ENCODE measurements at regions not wholly inside any gene's neighbourhood (a gene's known extent, or its start where the extent isn't known, plus 50 kb on each side); places are given as distances from the start of the nearest gene placed in this dataset.
A peak's percentile ranks its signal among the peaks of the same experiment; 100 is the strongest.

GRCh38 chr10:117860135-117860534, 186.6 kb downstream of the RAB11FIP2 start:
- no peak for DNase-seq (ENCODE audit: low read depth in 2 of 2)
- H3K4me3 ChIP-seq (replicated peaks in 1 of 2; ENCODE audit: low read depth in 2 of 2, low read length in 2 of 2), result no peak overlapping the region
- TF ChIP-seq, protein P1, sequence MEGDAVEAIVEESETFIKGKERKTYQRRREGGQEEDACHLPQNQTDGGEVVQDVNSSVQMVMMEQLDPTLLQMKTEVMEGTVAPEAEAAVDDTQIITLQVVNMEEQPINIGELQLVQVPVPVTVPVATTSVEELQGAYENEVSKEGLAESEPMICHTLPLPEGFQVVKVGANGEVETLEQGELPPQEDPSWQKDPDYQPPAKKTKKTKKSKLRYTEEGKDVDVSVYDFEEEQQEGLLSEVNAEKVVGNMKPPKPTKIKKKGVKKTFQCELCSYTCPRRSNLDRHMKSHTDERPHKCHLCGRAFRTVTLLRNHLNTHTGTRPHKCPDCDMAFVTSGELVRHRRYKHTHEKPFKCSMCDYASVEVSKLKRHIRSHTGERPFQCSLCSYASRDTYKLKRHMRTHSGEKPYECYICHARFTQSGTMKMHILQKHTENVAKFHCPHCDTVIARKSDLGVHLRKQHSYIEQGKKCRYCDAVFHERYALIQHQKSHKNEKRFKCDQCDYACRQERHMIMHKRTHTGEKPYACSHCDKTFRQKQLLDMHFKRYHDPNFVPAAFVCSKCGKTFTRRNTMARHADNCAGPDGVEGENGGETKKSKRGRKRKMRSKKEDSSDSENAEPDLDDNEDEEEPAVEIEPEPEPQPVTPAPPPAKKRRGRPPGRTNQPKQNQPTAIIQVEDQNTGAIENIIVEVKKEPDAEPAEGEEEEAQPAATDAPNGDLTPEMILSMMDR (IDR thresholded peaks at IDR 0.05; ENCODE audit: low read depth, low read length), result no peak

GRCh38 chr10:117860823-117861222, 185.9 kb downstream of the RAB11FIP2 start:
- peak; percentile 18 to 24 for DNase-seq (ENCODE audit: low read depth in 2 of 2)
- H3K4me3 ChIP-seq (replicated peaks in 1 of 2; ENCODE audit: low read depth in 2 of 2, low read length in 2 of 2), result no peak overlapping the region
- TF ChIP-seq, protein P1 (IDR thresholded peaks at IDR 0.05; ENCODE audit: low read depth, low read length), result no peak

DNA sequence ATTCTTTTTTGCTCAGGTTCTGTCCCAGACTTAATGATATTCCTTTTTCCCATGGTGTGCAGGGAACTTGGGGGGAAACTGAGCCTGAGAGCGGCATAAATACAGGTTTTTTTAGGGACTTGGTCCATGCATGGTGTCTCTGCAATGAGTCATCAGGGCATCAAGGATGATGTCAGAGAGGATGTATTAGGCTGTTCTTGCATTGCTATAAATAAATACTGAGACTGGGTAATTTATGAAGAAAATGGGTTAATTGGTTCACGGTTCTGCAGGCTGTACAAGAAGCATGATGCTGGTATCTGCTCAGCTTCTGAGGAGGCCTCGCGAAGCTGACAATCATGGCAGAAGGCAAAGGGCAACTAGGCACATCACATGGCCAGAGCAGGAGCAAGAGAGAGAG, 185.4 kb downstream of the RAB11FIP2 start:
- no peak overlapping the region for H3K4me3 ChIP-seq (replicated peaks in 1 of 2; ENCODE audit: low read depth in 2 of 2, low read length in 2 of 2)
- TF ChIP-seq, protein P1 (IDR thresholded peaks at IDR 0.05; ENCODE audit: low read depth, low read length), result no peak
- DNase-seq (ENCODE audit: low read depth in 2 of 2), result no peak

DNA sequence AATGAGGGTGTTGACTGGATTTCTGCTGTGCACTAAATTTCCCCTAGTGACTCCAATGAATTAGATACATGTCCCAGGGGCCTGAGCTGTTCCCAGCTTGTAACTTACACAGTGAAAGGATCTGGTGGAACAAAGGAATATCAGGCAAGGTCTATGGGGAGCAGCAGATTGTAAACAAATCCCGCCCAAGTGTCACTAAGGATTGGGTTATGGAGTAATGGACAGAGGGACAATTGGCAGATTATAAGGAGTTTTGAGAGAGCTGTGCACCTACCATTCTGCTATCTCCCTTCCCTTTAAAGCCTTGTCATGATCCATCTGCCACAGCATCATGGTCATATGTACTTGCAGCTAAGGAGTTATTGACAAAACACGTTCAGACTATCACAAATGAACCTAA, 183.0 kb downstream of the RAB11FIP2 start:
- no peak for DNase-seq (ENCODE audit: low read depth in 2 of 2)
- no peak overlapping the region for H3K4me3 ChIP-seq (replicated peaks in 1 of 2; ENCODE audit: low read depth in 2 of 2, low read length in 2 of 2)
- TF ChIP-seq, protein P1 (IDR thresholded peaks at IDR 0.05; ENCODE audit: low read depth, low read length), result no peak

- TF ChIP-seq, protein P1 (IDR thresholded peaks at IDR 0.05; ENCODE audit: low read depth, low read length), result no peak
- DNase-seq (ENCODE audit: low read depth in 2 of 2), result no peak
- H3K4me3 ChIP-seq (replicated peaks in 1 of 2; ENCODE audit: low read depth in 2 of 2, low read length in 2 of 2), result no peak overlapping the region
Observed at GRCh38 chr10:117865945-117866344, 180.8 kb downstream of the RAB11FIP2 start.

GRCh38 chr10:117868151-117868550, 178.6 kb downstream of the RAB11FIP2 start:
- no peak for DNase-seq (ENCODE audit: low read depth in 2 of 2)
- TF ChIP-seq, protein P1 (IDR thresholded peaks at IDR 0.05; ENCODE audit: low read depth, low read length), result no peak
- H3K4me3 ChIP-seq (replicated peaks in 1 of 2; ENCODE audit: low read depth in 2 of 2, low read length in 2 of 2), result no peak overlapping the region

GRCh38 chr10:117875793-117876192, 170.9 kb downstream of the RAB11FIP2 start:
- H3K4me3 ChIP-seq (replicated peaks in 1 of 2; ENCODE audit: low read depth in 2 of 2, low read length in 2 of 2), result no peak overlapping the region
- TF ChIP-seq, protein P1 (IDR thresholded peaks at IDR 0.05; ENCODE audit: low read depth, low read length), result no peak
- no peak for DNase-seq (ENCODE audit: low read depth in 2 of 2)

Measured in cardiac fibroblast (primary cell).